Right cardiac atrium (tissue), 5 donors: ENCODE measurements at regions not wholly inside any gene's neighbourhood (a gene's known extent, or its start where the extent isn't known, plus 50 kb on each side); places are given as distances from the start of the nearest gene placed in this dataset.
"Not testable (repeated sequence)": the region's sequence is repeated elsewhere in the genome, so short reads cannot be mapped to it uniquely, and the experiment has no call there.

Experiments
- ATAC-seq, 2 donors: fragments of 200-7000 bp; cut with Tn5 transposase; one replicate each; pipeline versions ENCODE4 v1.8.0 to v1.9.1; 2020; ENCODE audit warnings: moderate library complexity in 2 of 2, mild to moderate bottlenecking in 1 of 2
- DNase-seq, 3 donors: peaks; one replicate each; pipeline ENCODE4 v3.0.0-alpha.2; 2020
- H3K27ac ChIP-seq: one replicate; pipeline ENCODE4 v1.5.1; 2013; ENCODE audit warnings: mild to moderate bottlenecking, low read length, control low read depth, moderate library complexity
- H3K27me3 ChIP-seq: one replicate; pipeline ENCODE4 v1.6.1; 2013; ENCODE audit not compliant: control insufficient read depth, insufficient read depth
- H3K4me1 ChIP-seq: one replicate; pipeline ENCODE4 v1.6.1; 2013; ENCODE audit warnings: low read length; ENCODE audit not compliant: control insufficient read depth, insufficient read depth
- H3K4me3 ChIP-seq: one replicate; pipeline ENCODE4 v1.5.1; 2013; ENCODE audit warnings: low read length, control low read depth
- H3K9me3 ChIP-seq: one replicate; pipeline ENCODE4 v1.6.1; 2013; ENCODE audit warnings: low read length; ENCODE audit not compliant: control insufficient read depth
- WGBS: extraction: QIAGEN DNeasy Blood & Tissue Kit; methylation state at CpG from one replicate; pipeline ENCODE4 v1.1.7; 2013; 5-methylcytosine and 5-hydroxymethylcytosine counted together
- intact Hi-C, 4 donors: fragments of 100-400 bp; cut with DNase I; formaldehyde crosslinking; loops; one replicate each; pipeline versions ENCODE4 v1.11.0 to v1.14.0; 2022 to 2023
- donor health status: healthy with polysubstance abuse.
- donor health status: DM: no; HTN: yes; CAD: no.
- donor health status: DM: no; HTN: no; CAD: no.
- donor health status: DM: no; HTN: yes; CAD: no; lungs with severe emphysema.
- donor health status: DM: yes; HTN: yes; CAD: no.

DNA sequence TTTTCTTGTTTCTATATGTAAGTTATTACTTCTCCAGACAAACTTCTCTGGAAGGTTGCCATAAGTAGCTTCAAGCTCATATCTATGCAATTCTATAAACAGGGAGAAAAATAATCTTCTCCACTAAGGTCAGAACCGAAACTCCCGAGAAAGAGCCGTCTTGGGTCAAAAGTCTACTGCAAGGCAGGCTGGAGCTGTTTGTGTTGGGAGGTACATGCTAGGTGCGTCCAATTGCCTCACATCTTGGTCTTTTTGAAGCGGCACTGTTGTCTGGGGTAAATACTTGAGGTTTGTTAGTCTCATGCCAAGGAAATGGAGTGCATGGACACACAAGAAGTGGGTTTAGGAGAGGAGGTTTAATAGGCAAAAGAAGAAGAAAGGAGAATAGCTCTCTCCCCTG, 674.7 kb upstream of the TMEM132C start:
- ATAC-seq: no peak
- intact Hi-C loops: no loop called here
- H3K9me3 ChIP-seq: no peaks in the 10 kb centered on the region
- no peaks in the 10 kb centered on the region for H3K4me1 ChIP-seq
- WGBS: 53% methylated on average over 5 of the region's 5 CpGs
- no peak overlapping the region for H3K27ac ChIP-seq
- no peak for DNase-seq
- H3K4me3 ChIP-seq: no peak overlapping the region
- H3K27me3 ChIP-seq: no peaks in the 10 kb centered on the region

- intact Hi-C loops: no loop called here
- H3K4me3 ChIP-seq: no peak overlapping the region
- ATAC-seq (no peak), DNase-seq (no peak)
- no peaks in the 10 kb centered on the region for H3K4me1 ChIP-seq
- H3K27me3 ChIP-seq: no peaks in the 10 kb centered on the region
- 65% methylated on average over 6 of the region's 6 CpGs for WGBS
- H3K9me3 ChIP-seq: no peaks in the 10 kb centered on the region
- H3K27ac ChIP-seq: no peak overlapping the region
Observed at GRCh38 chr12:127594351-127594970, 672.5 kb upstream of the TMEM132C start.

DNA sequence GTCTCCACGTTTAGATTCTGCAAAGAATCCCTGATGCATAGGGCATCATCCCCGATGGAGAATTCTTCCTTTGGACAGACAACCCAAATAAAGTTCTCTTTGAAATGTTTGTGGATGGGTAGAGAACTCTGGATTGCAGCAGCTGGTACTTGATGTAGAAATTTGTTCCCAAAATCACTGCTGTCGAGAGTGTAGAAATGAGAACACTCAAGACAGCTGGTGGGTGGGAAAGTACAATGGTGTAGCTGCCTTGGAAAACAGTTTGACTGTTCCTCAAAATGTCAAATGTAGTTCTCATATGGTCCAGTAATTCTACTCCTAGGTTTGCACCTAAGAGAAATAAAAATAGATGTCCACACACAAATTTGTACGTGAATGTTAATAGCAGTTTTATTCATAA, 671.5 kb upstream of the TMEM132C start:
- Histone ChIP-seq H3K4me3 (no peak overlapping the region), H3K4me1 (no peaks in the 10 kb centered on the region), H3K27ac (no peak overlapping the region), H3K27me3 (no peaks in the 10 kb centered on the region), H3K9me3 (no peaks in the 10 kb centered on the region)
- 73% methylated on average over 4 of the region's 4 CpGs for WGBS
- intact Hi-C loops: no loop called here
- DNase-seq (no peak), ATAC-seq (no peak)

DNA sequence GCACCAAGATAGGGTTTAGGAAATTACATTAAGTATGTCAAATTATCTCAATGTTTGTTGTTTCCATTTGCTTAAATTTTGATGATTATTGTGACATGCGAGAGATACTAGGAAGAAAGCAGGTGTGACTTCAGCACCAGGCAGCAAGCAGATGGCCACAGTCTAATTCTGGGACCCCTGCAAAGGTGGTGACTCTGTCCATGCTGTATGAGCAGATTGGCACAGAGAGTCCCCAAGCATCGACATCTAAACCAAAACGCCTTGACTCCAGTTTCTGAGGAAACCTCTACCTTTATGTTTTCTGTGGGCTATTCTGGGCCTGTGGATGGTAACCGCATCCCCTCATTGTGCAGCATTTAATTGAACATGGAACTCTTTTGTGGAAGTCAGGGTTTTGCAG, 670.1 kb upstream of the TMEM132C start:
- H3K4me3 ChIP-seq: no peak overlapping the region
- DNase-seq: no peak
- no peaks in the 10 kb centered on the region for H3K9me3 ChIP-seq
- ATAC-seq: no peak
- intact Hi-C loops: no loop called here
- no peaks in the 10 kb centered on the region for H3K4me1 ChIP-seq
- H3K27me3 ChIP-seq: no peaks in the 10 kb centered on the region
- no peak overlapping the region for H3K27ac ChIP-seq
- 90% methylated on average over 4 of the region's 4 CpGs for WGBS

GRCh38 chr12:127599436-127599835, 667.5 kb upstream of the TMEM132C start:
- Histone ChIP-seq H3K9me3 (no peaks in the 10 kb centered on the region), H3K4me1 (no peaks in the 10 kb centered on the region), H3K4me3 (no peak overlapping the region), H3K27me3 (no peaks in the 10 kb centered on the region), H3K27ac (no peak overlapping the region)
- DNase-seq (no peak), ATAC-seq (no peak)
- WGBS: 70% methylated on average over 7 of the region's 7 CpGs
- intact Hi-C loops: no loop called here

DNA sequence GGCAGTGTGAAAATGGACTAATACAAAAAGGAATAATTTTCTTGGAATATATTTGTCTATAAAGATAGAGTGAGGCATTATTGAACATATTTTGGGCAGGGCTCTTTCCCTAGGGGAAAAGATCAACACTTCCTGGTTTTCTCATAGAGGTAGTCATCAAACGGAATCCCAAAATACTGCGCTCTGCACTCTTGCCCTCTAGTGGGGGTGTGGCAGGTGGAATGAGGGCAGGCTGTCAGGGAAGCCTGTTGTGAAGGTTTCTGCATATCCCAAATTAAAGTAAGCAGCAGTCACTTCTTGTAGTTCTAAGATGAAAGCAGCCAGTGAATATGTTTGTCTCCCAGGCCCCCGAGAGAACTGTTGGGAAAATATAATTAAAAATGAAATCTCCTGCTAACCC, 666.8 kb upstream of the TMEM132C start:
- Histone ChIP-seq H3K4me1 (no peaks in the 10 kb centered on the region), H3K9me3 (no peaks in the 10 kb centered on the region), H3K27ac (no peak overlapping the region), H3K27me3 (no peaks in the 10 kb centered on the region), H3K4me3 (no peak overlapping the region)
- ATAC-seq (no peak), DNase-seq (no peak)
- 72% methylated on average over 3 of the region's 3 CpGs for WGBS
- intact Hi-C loops: no loop called here

GRCh38 chr12:127606476-127607015, 660.4 kb upstream of the TMEM132C start:
- WGBS: 89% methylated on average over 3 of the region's 3 CpGs
- no peak for DNase-seq
- Histone ChIP-seq H3K27ac (no peak overlapping the region), H3K27me3 (no peaks in the 10 kb centered on the region), H3K9me3 (no peaks in the 10 kb centered on the region), H3K4me3 (no peak overlapping the region), H3K4me1 (no peaks in the 10 kb centered on the region)
- intact Hi-C loops: no loop called here
- ATAC-seq: no peak

GRCh38 chr12:127607146-127607725, 659.7 kb upstream of the TMEM132C start:
- no peak for ATAC-seq
- no peak overlapping the region for H3K27ac ChIP-seq
- 81% methylated on average over 7 of the region's 7 CpGs for WGBS
- no peak overlapping the region for H3K4me3 ChIP-seq
- no peak for DNase-seq
- H3K27me3 ChIP-seq: no peaks in the 10 kb centered on the region
- H3K4me1 ChIP-seq: no peaks in the 10 kb centered on the region
- intact Hi-C loops: no loop called here
- no peaks in the 10 kb centered on the region for H3K9me3 ChIP-seq

DNA sequence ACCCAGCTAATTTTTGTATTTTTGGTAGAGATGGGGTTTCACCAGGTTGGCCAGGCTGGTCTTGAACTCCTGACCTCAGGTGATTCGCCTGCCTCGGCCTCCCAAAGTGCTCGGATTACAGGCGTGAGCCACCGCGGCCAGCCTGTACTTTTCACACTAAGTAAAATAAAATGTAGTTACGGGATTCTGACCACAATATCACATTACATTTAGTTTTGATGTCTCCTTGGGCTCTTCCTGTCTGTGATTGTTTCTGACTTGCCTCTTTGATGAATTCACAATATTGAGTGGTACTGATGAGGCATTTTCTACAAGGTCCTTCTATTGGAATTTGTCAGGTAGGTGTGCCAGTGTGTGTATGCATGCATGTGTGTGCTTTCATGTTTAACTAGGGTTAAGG, 658.6 kb upstream of the TMEM132C start:
- ATAC-seq, intact Hi-C loops, H3K9me3 ChIP-seq, DNase-seq, H3K27ac ChIP-seq, H3K27me3 ChIP-seq, H3K4me3 ChIP-seq, H3K4me1 ChIP-seq: not testable (repeated sequence)
- 92% methylated on average over 7 of the region's 7 CpGs for WGBS

DNA sequence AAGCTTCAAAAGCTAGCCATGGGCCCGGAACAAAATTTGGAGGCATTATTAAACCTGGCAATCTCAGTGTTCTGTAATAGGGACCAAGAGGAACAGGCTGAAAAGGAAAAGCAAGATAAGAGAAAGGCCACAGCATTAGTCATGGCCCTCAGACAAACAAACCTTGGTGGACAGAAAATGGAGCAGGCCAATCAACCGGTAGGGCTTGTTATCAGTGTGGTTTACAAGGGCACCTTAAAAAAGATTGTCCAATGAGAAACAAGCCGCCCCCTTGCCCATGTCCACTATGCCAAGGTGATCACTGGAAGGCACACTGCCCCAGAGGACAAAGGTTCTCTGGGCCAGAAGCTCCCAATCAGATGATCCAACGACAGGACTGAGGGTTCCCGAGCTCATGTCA, 653.9 kb upstream of the TMEM132C start:
- intact Hi-C loops: no loop called here
- H3K4me3 ChIP-seq: no peak overlapping the region
- H3K27ac ChIP-seq: no peak overlapping the region
- H3K27me3 ChIP-seq: no peaks in the 10 kb centered on the region
- WGBS: 61% methylated on average over 5 of the region's 5 CpGs
- no peak for ATAC-seq
- no peaks in the 10 kb centered on the region for H3K9me3 ChIP-seq
- DNase-seq: no peak
- no peaks in the 10 kb centered on the region for H3K4me1 ChIP-seq

- DNase-seq (peak in 1 of 3 donors; percentile 66), ATAC-seq (peak in 1 of 2 donors; percentile 69)
- H3K9me3 ChIP-seq: no peaks in the 10 kb centered on the region
- 65% methylated on average over 10 of the region's 10 CpGs for WGBS
- no peak overlapping the region for H3K4me3 ChIP-seq
- no peak overlapping the region for H3K27ac ChIP-seq
- intact Hi-C loops: no loop called here
- H3K27me3 ChIP-seq: no peaks in the 10 kb centered on the region
- no peaks in the 10 kb centered on the region for H3K4me1 ChIP-seq
Observed at GRCh38 chr12:127619869-127620734, 646.9 kb upstream of the TMEM132C start.
